Esophagus muscularis mucosa (tissue), 3 donors: ENCODE measurements at regions not wholly inside any gene's neighbourhood (a gene's known extent, or its start where the extent isn't known, plus 50 kb on each side); places are given as distances from the start of the nearest gene placed in this dataset.
"Not testable (repeated sequence)": the region's sequence is repeated elsewhere in the genome, so short reads cannot be mapped to it uniquely, and the experiment has no call there.

ENCODE experiments used
- POLR2A ChIP-seq: fragments of 450-650 bp; IDR thresholded peaks from one replicate; pipeline ENCODE4 v1.6.1; 2017; ENCODE audit warnings: antibody characterized with exemption, moderate library complexity, mild to moderate bottlenecking, low read depth
- TF ChIP-seq, protein P1 (sequence below), 3 experiments: fragments of 200-600 bp in 2 of 3; fragments of 450-650 bp in 1 of 3; sonication (generic) in 2 of 3; IDR thresholded peaks; one replicate each; pipeline ENCODE4 v1.5.1; 2017 to 2019; ENCODE audit warnings: antibody characterized with exemption in 3 of 3, mild to moderate bottlenecking in 2 of 3, moderate library complexity in 1 of 3

DNA sequence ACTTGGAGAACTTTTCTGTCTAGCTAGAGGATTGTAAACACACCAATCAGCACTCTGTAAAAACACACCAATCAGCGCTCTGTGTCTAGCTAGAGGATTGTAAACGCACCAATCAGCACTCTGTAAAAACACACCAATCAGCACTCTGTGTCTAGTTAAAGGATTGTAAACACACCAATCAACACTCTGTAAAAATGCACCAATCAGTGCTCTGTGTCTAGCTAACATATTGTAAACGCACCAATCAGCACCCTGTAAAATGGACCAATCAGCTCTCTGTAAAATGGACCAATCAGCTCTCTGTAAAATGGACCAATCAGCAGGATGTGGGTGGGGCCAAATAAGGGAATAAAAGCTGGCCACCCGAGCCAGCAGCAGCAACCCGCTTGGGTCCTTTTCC is 91.1 kb upstream of the KRAS start:
- TF ChIP-seq, protein P1, sequence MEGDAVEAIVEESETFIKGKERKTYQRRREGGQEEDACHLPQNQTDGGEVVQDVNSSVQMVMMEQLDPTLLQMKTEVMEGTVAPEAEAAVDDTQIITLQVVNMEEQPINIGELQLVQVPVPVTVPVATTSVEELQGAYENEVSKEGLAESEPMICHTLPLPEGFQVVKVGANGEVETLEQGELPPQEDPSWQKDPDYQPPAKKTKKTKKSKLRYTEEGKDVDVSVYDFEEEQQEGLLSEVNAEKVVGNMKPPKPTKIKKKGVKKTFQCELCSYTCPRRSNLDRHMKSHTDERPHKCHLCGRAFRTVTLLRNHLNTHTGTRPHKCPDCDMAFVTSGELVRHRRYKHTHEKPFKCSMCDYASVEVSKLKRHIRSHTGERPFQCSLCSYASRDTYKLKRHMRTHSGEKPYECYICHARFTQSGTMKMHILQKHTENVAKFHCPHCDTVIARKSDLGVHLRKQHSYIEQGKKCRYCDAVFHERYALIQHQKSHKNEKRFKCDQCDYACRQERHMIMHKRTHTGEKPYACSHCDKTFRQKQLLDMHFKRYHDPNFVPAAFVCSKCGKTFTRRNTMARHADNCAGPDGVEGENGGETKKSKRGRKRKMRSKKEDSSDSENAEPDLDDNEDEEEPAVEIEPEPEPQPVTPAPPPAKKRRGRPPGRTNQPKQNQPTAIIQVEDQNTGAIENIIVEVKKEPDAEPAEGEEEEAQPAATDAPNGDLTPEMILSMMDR (IDR thresholded peaks at IDR 0.05) = not testable (repeated sequence)
- TF ChIP-seq POLR2A = not testable (repeated sequence)
